PC-9 (cell line): ENCODE measurements at regions not wholly inside any gene's neighbourhood (a gene's known extent, or its start where the extent isn't known, plus 50 kb on each side); places are given as distances from the start of the nearest gene placed in this dataset.

ENCODE experiments used
- BruUV-seq: library from RNA; stranded (reverse); fragments of 400-500 nt; replicated peaks from 2 replicates; lab custom pipeline; 2021; lab: Mats Ljungman, UMichigan
- CTCF ChIA-PET: fragments of 300-600 bp; sonication (Branson Sonifier 250); formaldehyde crosslinking; loops from one replicate; lab custom pipeline; 2022; ENCODE audit warnings: antibody characterized with exemption; lab: Charles Lee
- POLR2A ChIA-PET: fragments of 300-600 bp; sonication (Branson Sonifier 250); formaldehyde crosslinking; loops from one replicate; lab custom pipeline; 2022; ENCODE audit warnings: antibody characterized with exemption; ENCODE audit not compliant: unreplicated experiment; lab: Charles Lee
- DNase-seq, 2 experiments: peaks; one replicate each; pipeline versions ENCODE4 v3.0.0 to v3.0.0-alpha.2; 2015 to 2022; ENCODE audit warnings: mixed read lengths in 1 of 2
- H2AFZ ChIP-seq: fragments of 200-600 bp; sonication (generic); 2 replicates; pipeline ENCODE4 v1.8.1; 2017; ENCODE audit warnings: antibody characterized with exemption
- H3F3A ChIP-seq: fragments of 200-600 bp; sonication (generic); 2 replicates; pipeline ENCODE4 v1.8.1; 2017; ENCODE audit warnings: antibody characterized with exemption, mild to moderate bottlenecking, low read depth; ENCODE audit not compliant: insufficient read depth
- H3K27ac ChIP-seq: fragments of 200-600 bp; sonication (generic); 2 replicates; pipeline ENCODE4 v1.6.1; 2016; ENCODE audit warnings: mixed run types
- H3K27me3 ChIP-seq: fragments of 200-600 bp; sonication (generic); 2 replicates; pipeline ENCODE4 v1.6.1; 2016; ENCODE audit warnings: low read depth, mixed run types; ENCODE audit not compliant: insufficient read depth
- H3K36me3 ChIP-seq: fragments of 200-600 bp; sonication (generic); 2 replicates; pipeline ENCODE4 v1.6.1; 2016; ENCODE audit warnings: low read depth, mixed run types
- H3K4me1 ChIP-seq: fragments of 200-600 bp; sonication (generic); replicated peaks from 2 replicates; pipeline ENCODE4 v1.6.1; 2016; ENCODE audit warnings: mixed run types; ENCODE audit not compliant: insufficient read depth
- H3K4me2 ChIP-seq: fragments of 200-600 bp; sonication (generic); 2 replicates; pipeline ENCODE4 v1.6.1; 2017; ENCODE audit warnings: mixed run types
- H3K4me3 ChIP-seq: fragments of 200-600 bp; sonication (generic); 2 replicates; pipeline ENCODE4 v1.6.1; 2016; ENCODE audit warnings: mixed run types
- H3K79me2 ChIP-seq: fragments of 200-600 bp; sonication (generic); 2 replicates; pipeline ENCODE4 v1.6.1; 2017; ENCODE audit warnings: low read depth, mixed run types
- H3K9me2 ChIP-seq: fragments of 200-600 bp; sonication (generic); 2 replicates; pipeline ENCODE4 v1.8.1; 2017; ENCODE audit warnings: mild to moderate bottlenecking; ENCODE audit not compliant: insufficient read depth
- H3K9me3 ChIP-seq: fragments of 200-600 bp; sonication (generic); 2 replicates; pipeline ENCODE4 v1.8.1; 2016; ENCODE audit warnings: low read depth; ENCODE audit not compliant: insufficient read depth
- H4K20me1 ChIP-seq: fragments of 200-600 bp; sonication (generic); 2 replicates; pipeline ENCODE4 v1.8.1; 2017; ENCODE audit not compliant: insufficient read depth
- CTCF ChIP-seq: fragments of 200-600 bp; sonication (generic); conservative IDR thresholded peaks from 2 replicates; pipeline ENCODE4 v1.6.1; 2017; ENCODE audit warnings: mixed run types, antibody characterized with exemption, mild to moderate bottlenecking, moderate library complexity
- EZH2 ChIP-seq: fragments of 200-600 bp; sonication (generic); IDR thresholded peaks from 2 replicates; pipeline ENCODE4 v1.8.0; 2017; ENCODE audit warnings: antibody characterized with exemption, low read depth
- intact Hi-C: fragments of 100-400 bp; cut with micrococcal nuclease; formaldehyde crosslinking; loops from one replicate; pipeline ENCODE4 v1.10.0; 2022; ENCODE audit not compliant: unreplicated experiment

GRCh38 chr3:148389916-148390315 is 307.8 kb upstream of the AGTR1 start:
- H3K4me2 ChIP-seq = no peak overlapping the region
- no peaks in the 10 kb centered on the region for H3K9me2 ChIP-seq
- H2AFZ ChIP-seq = no peak overlapping the region
- ChIA-PET POLR2A (no interaction called here), CTCF (no interaction called here)
- H3K4me3 ChIP-seq = no peak overlapping the region
- no peaks in the 10 kb centered on the region for H4K20me1 ChIP-seq
- no peak overlapping the region for H3K27ac ChIP-seq
- H3K27me3 ChIP-seq = no peaks in the 10 kb centered on the region
- no peaks in the 10 kb centered on the region for H3K79me2 ChIP-seq
- no peaks in the 10 kb centered on the region for H3K36me3 ChIP-seq
- DNase-seq = no peak
- no peaks in the 10 kb centered on the region for H3F3A ChIP-seq
- H3K4me1 ChIP-seq = no peaks in the 10 kb centered on the region
- intact Hi-C loops = no loop called here
- no TSS peak for BruUV-seq
- no peaks in the 10 kb centered on the region for H3K9me3 ChIP-seq
- TF ChIP-seq CTCF = no peak
- TF ChIP-seq EZH2 = no peak

GRCh38 chr3:148395821-148396220 is 301.9 kb upstream of the AGTR1 start:
- POLR2A ChIA-PET = no interaction called here
- Histone ChIP-seq H3K4me3 (no peak overlapping the region), H3K79me2 (no peaks in the 10 kb centered on the region), H3K27ac (no peak overlapping the region), H3F3A (no peaks in the 10 kb centered on the region), H3K27me3 (no peaks in the 10 kb centered on the region), H3K4me2 (no peak overlapping the region), H2AFZ (no peak overlapping the region), H3K9me3 (no peaks in the 10 kb centered on the region), H3K4me1 (no peaks in the 10 kb centered on the region), H4K20me1 (no peaks in the 10 kb centered on the region), H3K36me3 (no peaks in the 10 kb centered on the region), H3K9me2 (no peaks in the 10 kb centered on the region)
- CTCF ChIA-PET = no interaction called here
- TF ChIP-seq EZH2 = no peak
- TF ChIP-seq CTCF = no peak
- intact Hi-C loops = no loop called here
- no TSS peak for BruUV-seq
- DNase-seq = no peak

- POLR2A ChIA-PET = no interaction called here
- H3K9me2 ChIP-seq = no peaks in the 10 kb centered on the region
- H3F3A ChIP-seq = no peaks in the 10 kb centered on the region
- H3K4me3 ChIP-seq = no peak overlapping the region
- H3K27me3 ChIP-seq = no peaks in the 10 kb centered on the region
- CTCF ChIA-PET = no interaction called here
- H4K20me1 ChIP-seq = no peaks in the 10 kb centered on the region
- no peak overlapping the region for H3K27ac ChIP-seq
- H2AFZ ChIP-seq = no peak overlapping the region
- no peaks in the 10 kb centered on the region for H3K9me3 ChIP-seq
- no peaks in the 10 kb centered on the region for H3K36me3 ChIP-seq
- DNase-seq = no peak
- no peaks in the 10 kb centered on the region for H3K79me2 ChIP-seq
- TF ChIP-seq CTCF (no peak), EZH2 (no peak)
- intact Hi-C loops = no loop called here
- no TSS peak for BruUV-seq
- no peak overlapping the region for H3K4me2 ChIP-seq
- H3K4me1 ChIP-seq = no peaks in the 10 kb centered on the region
These were observed 296.9 kb upstream of the AGTR1 start for GRCh38 chr3:148400754-148401153.
